Loucy (cell line): ENCODE measurements at regions not wholly inside any gene's neighbourhood (a gene's known extent, or its start where the extent isn't known, plus 50 kb on each side); places are given as distances from the start of the nearest gene placed in this dataset.

Source experiments
- H2AFZ ChIP-seq: fragments of 200-600 bp; sonication (generic); 2 replicates; pipeline ENCODE4 v1.6.0; 2016; ENCODE audit warnings: antibody characterized with exemption, mild to moderate bottlenecking, low read length, moderate library complexity
- H3F3A ChIP-seq: fragments of 200-600 bp; 2 replicates; pipeline ENCODE4 v1.6.0; 2016; ENCODE audit warnings: antibody characterized with exemption, low read depth, mild to moderate bottlenecking
- H3K27me3 ChIP-seq: fragments of 200-600 bp; sonication (generic); 2 replicates; pipeline ENCODE4 v1.6.1; 2014; ENCODE audit warnings: low read length, mild to moderate bottlenecking; ENCODE audit not compliant: insufficient read depth, poor library complexity, severe bottlenecking
- H3K36me3 ChIP-seq: fragments of 200-600 bp; sonication (generic); 2 replicates; pipeline ENCODE4 v1.6.1; 2016; ENCODE audit warnings: low read length; ENCODE audit not compliant: insufficient read depth
- H3K4me1 ChIP-seq: fragments of 200-600 bp; sonication (generic); 2 replicates; pipeline ENCODE4 v1.5.1; 2014; ENCODE audit warnings: low read length, mild to moderate bottlenecking; ENCODE audit not compliant: insufficient read depth, poor library complexity, severe bottlenecking
- H3K4me2 ChIP-seq: fragments of 200-600 bp; sonication (generic); 2 replicates; pipeline ENCODE4 v1.6.0; 2014; ENCODE audit warnings: antibody characterized with exemption, low read length, low read depth, mild to moderate bottlenecking; ENCODE audit not compliant: poor library complexity, severe bottlenecking
- H3K4me3 ChIP-seq: fragments of 200-600 bp; sonication (generic); 2 replicates; pipeline ENCODE4 v1.5.1; 2014; ENCODE audit warnings: low read length, mild to moderate bottlenecking, mixed read lengths; ENCODE audit not compliant: poor library complexity, severe bottlenecking
- H3K79me2 ChIP-seq: fragments of 200-600 bp; sonication (generic); 2 replicates; pipeline ENCODE4 v1.6.1; 2014; ENCODE audit warnings: low read length; ENCODE audit not compliant: insufficient read depth
- H3K9ac ChIP-seq: fragments of 200-600 bp; sonication (generic); 2 replicates; pipeline ENCODE4 v1.6.0; 2014; ENCODE audit warnings: mild to moderate bottlenecking, low read depth, low read length, moderate library complexity; ENCODE audit not compliant: poor library complexity, severe bottlenecking
- H3K9me2 ChIP-seq: fragments of 200-600 bp; sonication (generic); replicated peaks from 2 replicates; pipeline ENCODE4 v1.6.1; 2016; ENCODE audit warnings: low read depth, low read length, mixed read lengths
- H3K9me3 ChIP-seq: fragments of 200-600 bp; sonication (generic); 2 replicates; pipeline ENCODE4 v1.6.1; 2014; ENCODE audit warnings: mild to moderate bottlenecking, antibody characterized with exemption, low read length, low read depth; ENCODE audit not compliant: insufficient read depth
- H4K20me1 ChIP-seq: fragments of 200-600 bp; sonication (generic); 2 replicates; pipeline ENCODE4 v1.6.0; 2014; ENCODE audit warnings: antibody characterized with exemption, low read length, mild to moderate bottlenecking; ENCODE audit not compliant: insufficient read depth, poor library complexity, severe bottlenecking
- EZH2phosphoT487 ChIP-seq: fragments of 200-600 bp; IDR thresholded peaks from 2 replicates; pipeline ENCODE4 v1.6.1; 2018; ENCODE audit warnings: antibody characterized with exemption, mild to moderate bottlenecking, moderate library complexity, borderline replicate concordance
- TF ChIP-seq, protein P1 (sequence below): fragments of 200-600 bp; sonication (generic); conservative IDR thresholded peaks from 2 replicates; pipeline ENCODE4 v1.5.1; 2014; ENCODE audit warnings: mild to moderate bottlenecking, antibody characterized with exemption, low read length

DNA sequence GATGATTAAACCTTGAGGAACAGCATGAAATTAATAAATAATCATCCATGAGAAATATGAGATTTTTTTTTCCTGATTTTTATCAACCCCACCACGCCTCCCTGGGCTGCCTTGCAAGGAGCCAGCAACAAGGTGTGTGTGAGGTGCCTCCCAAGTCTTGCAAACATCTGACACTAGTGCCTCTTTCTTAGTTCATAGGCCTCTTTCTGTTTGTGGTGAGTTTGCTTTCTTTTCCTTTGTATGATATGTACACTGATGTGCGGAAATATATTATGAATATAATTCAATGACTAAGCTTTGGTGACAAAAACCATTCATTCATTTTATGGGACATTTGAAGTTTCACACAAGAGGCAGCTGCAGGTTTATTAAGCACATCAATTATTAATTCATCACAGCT is 63.2 kb upstream of the SYNDIG1 start:
- Histone ChIP-seq H3K4me1 (no peaks in the 10 kb centered on the region), H3K4me3 (no peak overlapping the region), H3K36me3 (no peaks in the 10 kb centered on the region), H4K20me1 (no peaks in the 10 kb centered on the region), H3K9ac (no peak overlapping the region), H3K79me2 (no peaks in the 10 kb centered on the region), H2AFZ (no peak overlapping the region), H3F3A (no peaks in the 10 kb centered on the region), H3K9me3 (no peaks in the 10 kb centered on the region), H3K4me2 (no peak overlapping the region), H3K9me2 (no peaks in the 10 kb centered on the region), H3K27me3 (no peaks in the 10 kb centered on the region)
- no peak for TF ChIP-seq EZH2phosphoT487
- TF ChIP-seq, protein P1, sequence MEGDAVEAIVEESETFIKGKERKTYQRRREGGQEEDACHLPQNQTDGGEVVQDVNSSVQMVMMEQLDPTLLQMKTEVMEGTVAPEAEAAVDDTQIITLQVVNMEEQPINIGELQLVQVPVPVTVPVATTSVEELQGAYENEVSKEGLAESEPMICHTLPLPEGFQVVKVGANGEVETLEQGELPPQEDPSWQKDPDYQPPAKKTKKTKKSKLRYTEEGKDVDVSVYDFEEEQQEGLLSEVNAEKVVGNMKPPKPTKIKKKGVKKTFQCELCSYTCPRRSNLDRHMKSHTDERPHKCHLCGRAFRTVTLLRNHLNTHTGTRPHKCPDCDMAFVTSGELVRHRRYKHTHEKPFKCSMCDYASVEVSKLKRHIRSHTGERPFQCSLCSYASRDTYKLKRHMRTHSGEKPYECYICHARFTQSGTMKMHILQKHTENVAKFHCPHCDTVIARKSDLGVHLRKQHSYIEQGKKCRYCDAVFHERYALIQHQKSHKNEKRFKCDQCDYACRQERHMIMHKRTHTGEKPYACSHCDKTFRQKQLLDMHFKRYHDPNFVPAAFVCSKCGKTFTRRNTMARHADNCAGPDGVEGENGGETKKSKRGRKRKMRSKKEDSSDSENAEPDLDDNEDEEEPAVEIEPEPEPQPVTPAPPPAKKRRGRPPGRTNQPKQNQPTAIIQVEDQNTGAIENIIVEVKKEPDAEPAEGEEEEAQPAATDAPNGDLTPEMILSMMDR: no peak

DNA sequence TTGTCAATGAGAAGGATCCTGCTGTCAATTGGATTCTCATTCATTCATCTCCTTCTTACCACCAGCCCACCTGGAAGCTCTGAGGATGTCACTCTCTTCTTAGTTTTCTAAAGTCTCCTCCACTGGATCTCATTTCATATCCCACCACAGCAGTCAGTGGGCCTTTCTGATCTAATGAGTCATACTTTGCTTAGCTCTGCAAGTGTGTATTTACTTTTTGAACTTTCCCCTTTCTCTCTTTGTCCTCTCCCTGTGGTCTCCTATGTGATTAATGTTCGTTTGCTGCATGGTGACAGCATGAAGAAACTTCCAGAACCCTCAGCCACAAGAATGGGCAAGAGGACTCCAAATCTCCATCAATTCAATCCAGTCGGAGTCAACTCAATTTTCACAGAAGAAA is 63.6 kb upstream of the SYNDIG1 start:
- H3K9ac ChIP-seq: no peak overlapping the region

DNA sequence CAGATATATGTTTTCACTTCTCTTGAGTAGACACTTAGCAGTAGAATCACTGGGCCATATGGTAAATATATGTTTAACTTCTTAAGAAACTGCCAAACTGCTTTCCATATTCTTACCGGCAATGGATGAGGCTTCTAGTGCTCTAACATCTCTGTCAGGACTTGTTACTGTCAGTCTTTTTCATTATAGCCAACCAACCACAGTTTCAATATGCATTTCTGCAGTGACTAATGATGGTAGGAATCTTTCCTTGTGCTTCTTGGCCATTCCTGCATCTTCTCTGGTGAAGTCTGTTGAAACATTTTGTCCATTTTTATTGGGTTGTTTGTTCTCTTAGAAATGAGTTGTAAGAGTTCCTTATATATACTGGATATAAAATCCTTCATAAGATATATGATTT is 66.0 kb upstream of the SYNDIG1 start:
- Histone ChIP-seq H3F3A (no peaks in the 10 kb centered on the region), H3K9ac (no peak overlapping the region), H2AFZ (no peak overlapping the region), H3K9me3 (no peaks in the 10 kb centered on the region), H3K4me3 (no peak overlapping the region), H3K4me1 (no peaks in the 10 kb centered on the region), H3K4me2 (no peak overlapping the region), H3K9me2 (no peaks in the 10 kb centered on the region), H3K79me2 (no peaks in the 10 kb centered on the region), H4K20me1 (no peaks in the 10 kb centered on the region), H3K27me3 (no peaks in the 10 kb centered on the region), H3K36me3 (no peaks in the 10 kb centered on the region)
- no peak for TF ChIP-seq EZH2phosphoT487
- TF ChIP-seq, protein P1: no peak

More for the DNA sequence above, 63.6 kb upstream of the SYNDIG1 start:
- no peak overlapping the region for H3K4me3 ChIP-seq
- no peaks in the 10 kb centered on the region for H3F3A ChIP-seq
- no peaks in the 10 kb centered on the region for H3K36me3 ChIP-seq
- H3K4me2 ChIP-seq: no peak overlapping the region
- no peaks in the 10 kb centered on the region for H3K27me3 ChIP-seq
- no peak overlapping the region for H2AFZ ChIP-seq
- no peaks in the 10 kb centered on the region for H3K9me3 ChIP-seq
- no peaks in the 10 kb centered on the region for H3K4me1 ChIP-seq
- no peak for TF ChIP-seq EZH2phosphoT487
- TF ChIP-seq, protein P1: no peak
- no peaks in the 10 kb centered on the region for H3K79me2 ChIP-seq
- H4K20me1 ChIP-seq: no peaks in the 10 kb centered on the region
- H3K9me2 ChIP-seq: no peaks in the 10 kb centered on the region
